ENCODE measurements at regions not wholly inside any gene's neighbourhood (a gene's known extent, or its start where the extent isn't known, plus 50 kb on each side); places are given as distances from the start of the nearest gene placed in this dataset.
A peak's percentile ranks its signal among the peaks of the same experiment; 100 is the strongest.

GRCh38 chr5:40389591-40389990 lies 290.1 kb upstream of the PTGER4 start:
- Histone ChIP-seq H3K9me3 (ENCODE audit: low read length) (no peaks in the 10 kb centered on the region), H3K36me3 (ENCODE audit: insufficient read depth, low read length) (no peaks in the 10 kb centered on the region), H3K27me3 (ENCODE audit: insufficient read depth, low read length) (no peaks in the 10 kb centered on the region), H3K9ac (ENCODE audit: low read length) (no peak overlapping the region), H2AFZ (ENCODE audit: low read length) (no peak overlapping the region), H3F3A (ENCODE audit: insufficient read depth, low read length) (peaks cover 5% of the 10 kb centered on the region; the same call in 1 of the 2 replicates), H3K79me2 (ENCODE audit: insufficient read depth, low read length) (no peaks in the 10 kb centered on the region), H3K9me2 (ENCODE audit: low read depth, low read length) (no peaks in the 10 kb centered on the region), H3K4me3 (ENCODE audit: low read depth, low read length, poor library complexity, severe bottlenecking) (no peak overlapping the region), H3K27ac (ENCODE audit: low read depth, low read length, poor library complexity, severe bottlenecking) (peak overlapping the region; percentile 93), H3K4me2 (ENCODE audit: low read length) (no peak overlapping the region), H4K20me1 (ENCODE audit: insufficient read depth, low read length) (no peaks in the 10 kb centered on the region), H3K4me1 (ENCODE audit: insufficient read depth, low read length, severe bottlenecking) (peaks cover 64% of the 10 kb centered on the region)
- TF ChIP-seq EZH2 (IDR thresholded peaks at IDR 0.05; ENCODE audit: borderline replicate concordance, low read length) (no peak), CTCF (IDR thresholded peaks at IDR 0.05; ENCODE audit: low read length) (no peak)

- peaks cover 71% of the 10 kb centered on the region for H3K4me1 ChIP-seq (ENCODE audit: insufficient read depth, low read length, severe bottlenecking)
- no peaks in the 10 kb centered on the region for H3K9me3 ChIP-seq (ENCODE audit: low read length)
- peaks cover 5% of the 10 kb centered on the region; the same call in 1 of the 2 replicates for H3F3A ChIP-seq (ENCODE audit: insufficient read depth, low read length)
These were observed 293.4 kb upstream of the PTGER4 start for GRCh38 chr5:40386289-40386688.

GRCh38 chr5:40385544-40385943 lies 294.2 kb upstream of the PTGER4 start:
- peak overlapping the region; percentile 46 for H3K9ac ChIP-seq (ENCODE audit: low read length)
- peak overlapping the region; percentile 93 for H3K27ac ChIP-seq (ENCODE audit: low read depth, low read length, poor library complexity, severe bottlenecking)
- H3K36me3 ChIP-seq (ENCODE audit: insufficient read depth, low read length): no peaks in the 10 kb centered on the region
- peak overlapping the region; percentile 41 for H3K4me2 ChIP-seq (ENCODE audit: low read length)
- peak overlapping the region; percentile 5 for H3K4me3 ChIP-seq (ENCODE audit: low read depth, low read length, poor library complexity, severe bottlenecking)
- H2AFZ ChIP-seq (ENCODE audit: low read length): no peak overlapping the region
- no peaks in the 10 kb centered on the region for H4K20me1 ChIP-seq (ENCODE audit: insufficient read depth, low read length)
- peaks cover 71% of the 10 kb centered on the region for H3K4me1 ChIP-seq (ENCODE audit: insufficient read depth, low read length, severe bottlenecking)
- H3K9me2 ChIP-seq (ENCODE audit: low read depth, low read length): no peaks in the 10 kb centered on the region
- peaks cover 5% of the 10 kb centered on the region; the same call in 1 of the 2 replicates for H3F3A ChIP-seq (ENCODE audit: insufficient read depth, low read length)
- H3K9me3 ChIP-seq (ENCODE audit: low read length): no peaks in the 10 kb centered on the region
- no peak for TF ChIP-seq CTCF (IDR thresholded peaks at IDR 0.05; ENCODE audit: low read length)
- no peak for TF ChIP-seq EZH2 (IDR thresholded peaks at IDR 0.05; ENCODE audit: borderline replicate concordance, low read length)
- H3K27me3 ChIP-seq (ENCODE audit: insufficient read depth, low read length): no peaks in the 10 kb centered on the region
- H3K79me2 ChIP-seq (ENCODE audit: insufficient read depth, low read length): no peaks in the 10 kb centered on the region

More at GRCh38 chr5:40386289-40386688, 293.4 kb upstream of the PTGER4 start:
- no peaks in the 10 kb centered on the region for H3K27me3 ChIP-seq (ENCODE audit: insufficient read depth, low read length)
- H3K79me2 ChIP-seq (ENCODE audit: insufficient read depth, low read length): no peaks in the 10 kb centered on the region
- H3K27ac ChIP-seq (ENCODE audit: low read depth, low read length, poor library complexity, severe bottlenecking): peak overlapping the region; percentile 93
- H3K4me2 ChIP-seq (ENCODE audit: low read length): peak overlapping the region; percentile 41
- no peaks in the 10 kb centered on the region for H4K20me1 ChIP-seq (ENCODE audit: insufficient read depth, low read length)
- TF ChIP-seq CTCF (IDR thresholded peaks at IDR 0.05; ENCODE audit: low read length) (no peak), EZH2 (IDR thresholded peaks at IDR 0.05; ENCODE audit: borderline replicate concordance, low read length) (no peak)
- H3K36me3 ChIP-seq (ENCODE audit: insufficient read depth, low read length): no peaks in the 10 kb centered on the region
- H3K9ac ChIP-seq (ENCODE audit: low read length): peak overlapping the region; percentile 46
- no peak overlapping the region for H2AFZ ChIP-seq (ENCODE audit: low read length)
- H3K4me3 ChIP-seq (ENCODE audit: low read depth, low read length, poor library complexity, severe bottlenecking): no peak overlapping the region
- H3K9me2 ChIP-seq (ENCODE audit: low read depth, low read length): no peaks in the 10 kb centered on the region
